HFF-Myc (cell line): ENCODE measurements at regions not wholly inside any gene's neighbourhood (a gene's known extent, or its start where the extent isn't known, plus 50 kb on each side); places are given as distances from the start of the nearest gene placed in this dataset.

ENCODE experiments used
- DNase-seq: peaks from one replicate; pipeline ENCODE4 v3.0.0-alpha.2; 2011; ENCODE audit warnings: low read depth; ENCODE audit errors: extremely low read depth
- H3K4me3 ChIP-seq: replicated peaks from 2 replicates; pipeline ENCODE4 v1.5.1; 2011; ENCODE audit warnings: low read depth, mild to moderate bottlenecking, control low read depth, low read length
- CTCF ChIP-seq: IDR thresholded peaks from 2 replicates; pipeline ENCODE4 v1.5.1; 2012; ENCODE audit warnings: mild to moderate bottlenecking, low read depth, low read length, control low read depth; ENCODE audit errors: missing control alignments

- no peak for DNase-seq
- no peak for TF ChIP-seq CTCF
- no peak overlapping the region for H3K4me3 ChIP-seq
These were observed 1370.3 kb upstream of the SLC10A2 start for GRCh38 chr13:104436555-104436954.

GRCh38 chr13:104431895-104432294 is 1365.7 kb upstream of the SLC10A2 start:
- no peak for TF ChIP-seq CTCF
- no peak overlapping the region for H3K4me3 ChIP-seq
- no peak for DNase-seq

GRCh38 chr13:104426435-104426834 is 1360.2 kb upstream of the SLC10A2 start:
- DNase-seq, result no peak
- no peak for TF ChIP-seq CTCF

GRCh38 chr13:104422668-104423067 is 1356.5 kb upstream of the SLC10A2 start:
- H3K4me3 ChIP-seq, result no peak overlapping the region
- no peak for TF ChIP-seq CTCF
- no peak for DNase-seq

More at GRCh38 chr13:104426435-104426834, 1360.2 kb upstream of the SLC10A2 start:
- no peak overlapping the region for H3K4me3 ChIP-seq

GRCh38 chr13:104416973-104417372 is 1350.8 kb upstream of the SLC10A2 start:
- H3K4me3 ChIP-seq, result no peak overlapping the region
- no peak for TF ChIP-seq CTCF
- no peak for DNase-seq

- TF ChIP-seq CTCF, result no peak
- no peak overlapping the region for H3K4me3 ChIP-seq
- no peak for DNase-seq
These were observed 1348.6 kb upstream of the SLC10A2 start for GRCh38 chr13:104414771-104415170.

GRCh38 chr13:104414181-104414580 is 1348.0 kb upstream of the SLC10A2 start:
- no peak for DNase-seq
- no peak for TF ChIP-seq CTCF
- no peak overlapping the region for H3K4me3 ChIP-seq
